GM04503 (cell line): ENCODE measurements at regions not wholly inside any gene's neighbourhood (a gene's known extent, or its start where the extent isn't known, plus 50 kb on each side); places are given as distances from the start of the nearest gene placed in this dataset.
"Not testable (repeated sequence)": the region's sequence is repeated elsewhere in the genome, so short reads cannot be mapped to it uniquely, and the experiment has no call there.

Source experiments
- DNase-seq: peaks from one replicate; pipeline ENCODE4 v3.0.0-alpha.2; 2012; ENCODE audit warnings: low read depth

GRCh38 chr4:72876946-72877345 is 192.6 kb downstream of the COX18 start:
- no peak for DNase-seq

GRCh38 chr4:72875545-72875944 is 194.0 kb downstream of the COX18 start:
- DNase-seq: no peak

GRCh38 chr4:72875138-72875537 is 194.4 kb downstream of the COX18 start:
- no peak for DNase-seq

- DNase-seq: no peak
Measured at GRCh38 chr4:72864898-72865297, 204.6 kb downstream of the COX18 start.

GRCh38 chr4:72864277-72864676 is 205.2 kb downstream of the COX18 start:
- not testable (repeated sequence) for DNase-seq

GRCh38 chr4:72860766-72861165 is 208.8 kb downstream of the COX18 start:
- DNase-seq: no peak

- peak; percentile 46 for DNase-seq
Measured at GRCh38 chr4:72858328-72858727, 211.2 kb downstream of the COX18 start.

GRCh38 chr4:72857787-72858186 is 211.7 kb downstream of the COX18 start:
- no peak for DNase-seq

GRCh38 chr4:72857216-72857615 is 212.3 kb downstream of the COX18 start:
- no peak for DNase-seq

GRCh38 chr4:72846280-72847111 is 223.0 kb downstream of the COX18 start:
- DNase-seq: no peak

- DNase-seq: no peak
Measured at GRCh38 chr4:72843466-72843865, 226.1 kb downstream of the COX18 start.

GRCh38 chr4:72842323-72842722 is 227.2 kb downstream of the COX18 start:
- DNase-seq: no peak

GRCh38 chr4:72840166-72840565 is 229.3 kb downstream of the COX18 start:
- not testable (repeated sequence) for DNase-seq

GRCh38 chr4:72828864-72829263 is 240.7 kb downstream of the COX18 start:
- no peak for DNase-seq

- no peak for DNase-seq
Measured at GRCh38 chr4:72827968-72828367, 241.5 kb downstream of the COX18 start.

GRCh38 chr4:72820107-72820506 is 249.4 kb downstream of the COX18 start:
- no peak for DNase-seq

- DNase-seq: peak; percentile 8
Measured at GRCh38 chr4:72817012-72817411, 248.0 kb upstream of the ADAMTS3 start.

- DNase-seq: no peak
Measured at GRCh38 chr4:72814241-72814640, 245.2 kb upstream of the ADAMTS3 start.

GRCh38 chr4:72809208-72809607 is 240.2 kb upstream of the ADAMTS3 start:
- DNase-seq: peak; percentile 8

- no peak for DNase-seq
Measured at GRCh38 chr4:72805284-72805683, 236.3 kb upstream of the ADAMTS3 start.

- DNase-seq: no peak
Measured at GRCh38 chr4:72797486-72797885, 228.5 kb upstream of the ADAMTS3 start.

- DNase-seq: no peak
Measured at GRCh38 chr4:72791054-72791453, 222.0 kb upstream of the ADAMTS3 start.

GRCh38 chr4:72786401-72786990 is 217.5 kb upstream of the ADAMTS3 start:
- no peak for DNase-seq

GRCh38 chr4:72779241-72779640 is 210.2 kb upstream of the ADAMTS3 start:
- peak; percentile 70 for DNase-seq
